H9 (cell line): ENCODE measurements at regions not wholly inside any gene's neighbourhood (a gene's known extent, or its start where the extent isn't known, plus 50 kb on each side); places are given as distances from the start of the nearest gene placed in this dataset.

Experiments used
- DNase-seq: peaks from one replicate; pipeline ENCODE4 v3.0.0-alpha.2; 2017
- H2AFZ ChIP-seq: one replicate; pipeline ENCODE4 v1.6.1; 2013; ENCODE audit warnings: mild to moderate bottlenecking, low read length, control low read depth, moderate library complexity
- H2AK5ac ChIP-seq: 2 replicates; pipeline ENCODE4 v1.6.1; 2013; ENCODE audit warnings: low read length, control low read depth, mixed read lengths; ENCODE audit not compliant: insufficient read length
- H2BK120ac ChIP-seq: one replicate; pipeline ENCODE4 v1.6.1; 2013; ENCODE audit warnings: low read depth, mild to moderate bottlenecking, low read length, control low read depth, inconsistent platforms; ENCODE audit not compliant: poor library complexity, severe bottlenecking
- H2BK12ac ChIP-seq: 2 replicates; pipeline ENCODE4 v1.6.1; 2013; ENCODE audit warnings: low read length, control low read depth, mixed read lengths, low read depth; ENCODE audit not compliant: insufficient read length
- H2BK15ac ChIP-seq: 2 replicates; pipeline ENCODE4 v1.6.1; 2013; ENCODE audit warnings: low read depth, low read length, control low read depth
- H2BK20ac ChIP-seq: one replicate; pipeline ENCODE4 v1.6.1; 2013; ENCODE audit warnings: low read depth, mild to moderate bottlenecking, low read length, control low read depth, inconsistent platforms; ENCODE audit not compliant: poor library complexity, severe bottlenecking
- H2BK5ac ChIP-seq: 2 replicates; pipeline ENCODE4 v1.6.1; 2013; ENCODE audit warnings: low read length, control low read depth, mixed read lengths; ENCODE audit not compliant: insufficient read length
- H3K14ac ChIP-seq: 2 replicates; pipeline ENCODE4 v1.6.1; 2013; ENCODE audit warnings: low read length, control low read depth; ENCODE audit not compliant: insufficient read depth
- H3K18ac ChIP-seq: 2 replicates; pipeline ENCODE4 v1.6.1; 2013; ENCODE audit warnings: low read depth, mild to moderate bottlenecking, mixed read lengths, low read length, control low read depth; ENCODE audit not compliant: insufficient read length
- H3K23ac ChIP-seq: 2 replicates; pipeline ENCODE4 v1.6.1; 2013; ENCODE audit warnings: low read length, control low read depth, mixed read lengths, low read depth; ENCODE audit not compliant: insufficient read length
- H3K23me2 ChIP-seq: 2 replicates; pipeline ENCODE4 v1.6.1; 2013; ENCODE audit warnings: low read depth, mild to moderate bottlenecking, mixed read lengths, low read length, control low read depth; ENCODE audit not compliant: insufficient read length, poor library complexity, severe bottlenecking
- H3K27ac ChIP-seq: 2 replicates; pipeline ENCODE4 v1.5.1; 2013; ENCODE audit warnings: low read length, control low read depth, mixed read lengths, low read depth; ENCODE audit not compliant: insufficient read length
- H3K27me3 ChIP-seq: 2 replicates; pipeline ENCODE4 v1.6.1; 2013; ENCODE audit warnings: low read length, control low read depth, inconsistent platforms; ENCODE audit not compliant: insufficient read depth
- H3K4ac ChIP-seq: 2 replicates; pipeline ENCODE4 v1.6.1; 2013; ENCODE audit warnings: low read depth, mild to moderate bottlenecking, control low read depth, inconsistent platforms, low read length, moderate library complexity
- H3K4me1 ChIP-seq: 2 replicates; pipeline ENCODE4 v1.6.1; 2013; ENCODE audit warnings: low read length, control low read depth, inconsistent platforms; ENCODE audit not compliant: insufficient read depth
- H3K4me2 ChIP-seq: 2 replicates; pipeline ENCODE4 v1.6.1; 2013; ENCODE audit warnings: low read length, control low read depth, mixed read lengths; ENCODE audit not compliant: insufficient read length, insufficient read depth
- H3K56ac ChIP-seq: 2 replicates; pipeline ENCODE4 v1.6.1; 2013; ENCODE audit warnings: low read depth, mild to moderate bottlenecking, mixed read lengths, low read length, control low read depth; ENCODE audit not compliant: insufficient read length
- H3K79me1 ChIP-seq: 2 replicates; pipeline ENCODE4 v1.6.1; 2013; ENCODE audit warnings: low read depth, mild to moderate bottlenecking, moderate library complexity, low read length, control low read depth, inconsistent platforms; ENCODE audit not compliant: insufficient read depth, poor library complexity, severe bottlenecking
- H3K79me2 ChIP-seq: 2 replicates; pipeline ENCODE4 v1.6.1; 2013; ENCODE audit warnings: low read length, control low read depth, inconsistent platforms; ENCODE audit not compliant: insufficient read depth
- H3K9ac ChIP-seq: 2 replicates; pipeline ENCODE4 v1.6.1; 2013; ENCODE audit warnings: low read length, control low read depth, mixed read lengths; ENCODE audit not compliant: insufficient read length; ENCODE audit errors: extremely low read depth
- H3K9me3 ChIP-seq: one replicate; pipeline ENCODE4 v1.6.1; 2013; ENCODE audit warnings: low read depth, low read length, inconsistent platforms; ENCODE audit not compliant: control insufficient read depth
- H3T11ph ChIP-seq: one replicate; pipeline ENCODE4 v1.6.1; 2013; ENCODE audit warnings: mild to moderate bottlenecking, low read length, control low read depth, inconsistent platforms
- H4K20me1 ChIP-seq: one replicate; pipeline ENCODE4 v1.6.1; 2013; ENCODE audit not compliant: control insufficient read depth, insufficient read length, insufficient read depth
- H4K5ac ChIP-seq: 2 replicates; pipeline ENCODE4 v1.6.1; 2013; ENCODE audit warnings: low read depth, mild to moderate bottlenecking, mixed read lengths, low read length, control low read depth; ENCODE audit not compliant: insufficient read length
- H4K8ac ChIP-seq: replicated peaks from 2 replicates; pipeline ENCODE4 v1.6.1; 2013; ENCODE audit warnings: low read length, control low read depth, mixed read lengths, low read depth; ENCODE audit not compliant: insufficient read length
- H4K91ac ChIP-seq: 2 replicates; pipeline ENCODE4 v1.6.1; 2013; ENCODE audit warnings: low read depth, mild to moderate bottlenecking, moderate library complexity, mixed read lengths, low read length, control low read depth; ENCODE audit not compliant: insufficient read length
- H3K27ac Mint-ChIP-seq, 3 experiments: 2 replicates in 2 of 3; 3 replicates in 1 of 3; pipeline ENCODE4 v1.8.0; 2020 to 2021; ENCODE audit warnings: mixed read lengths in 3 of 3, mild to moderate bottlenecking in 1 of 3, moderate library complexity in 1 of 3
- H3K27me3 Mint-ChIP-seq: 2 replicates; pipeline ENCODE4 v1.8.0; 2021; ENCODE audit warnings: low read depth, mild to moderate bottlenecking, moderate library complexity, mixed read lengths
- H3K36me3 Mint-ChIP-seq, 3 experiments: 2 replicates in 2 of 3; 3 replicates in 1 of 3; pipeline ENCODE4 v1.8.0; 2020 to 2021; ENCODE audit warnings: low read depth in 3 of 3, mixed read lengths in 3 of 3; ENCODE audit not compliant: insufficient read depth in 1 of 3
- H3K4me1 Mint-ChIP-seq, 2 experiments: 2 replicates each; pipeline ENCODE4 v1.8.0; 2020; ENCODE audit warnings: mixed read lengths in 2 of 2
- H3K4me3 Mint-ChIP-seq, 2 experiments: 2 replicates in 1 of 2; 3 replicates in 1 of 2; pipeline ENCODE4 v1.8.0; 2020 to 2021; ENCODE audit warnings: mild to moderate bottlenecking in 2 of 2, mixed read lengths in 2 of 2, moderate library complexity in 1 of 2
- H3K9me3 Mint-ChIP-seq, 2 experiments: 2 replicates in 1 of 2; 3 replicates in 1 of 2; pipeline ENCODE4 v1.8.0; 2020; ENCODE audit warnings: mild to moderate bottlenecking in 2 of 2, mixed read lengths in 2 of 2, moderate library complexity in 1 of 2
- CTCF ChIP-seq: fragments of 200-600 bp; sonication (generic); conservative IDR thresholded peaks from 3 replicates; pipeline ENCODE4 v1.8.0; 2021; ENCODE audit warnings: antibody characterized with exemption, mild to moderate bottlenecking
- WGBS: extraction: QIAGEN DNeasy Blood & Tissue Kit; methylation state at CpG from one replicate; pipeline ENCODE4 v1.1.7; 2013; ENCODE audit warnings: missing lambda C conversion rate, low lambda C conversion rate, mixed read lengths; ENCODE audit not compliant: insufficient read length; ENCODE audit errors: extremely low coverage; 5-methylcytosine and 5-hydroxymethylcytosine counted together

- Histone ChIP-seq H3K9me3 (no peaks in the 10 kb centered on the region), H3K23me2 (no peaks in the 10 kb centered on the region), H4K8ac (no peak overlapping the region), H3K4me1 (no peaks in the 10 kb centered on the region), H2BK15ac (no peak overlapping the region), H2BK20ac (no peak overlapping the region), H3K14ac (no peak overlapping the region), H3T11ph (no peak overlapping the region), H2AK5ac (no peak overlapping the region), H2BK12ac (no peak overlapping the region), H3K4ac (no peak overlapping the region), H3K23ac (no peak overlapping the region), H3K18ac (no peak overlapping the region), H3K9ac (no peak overlapping the region), H4K5ac (no peak overlapping the region), H2AFZ (no peak overlapping the region), H3K79me1 (no peaks in the 10 kb centered on the region), H3K27me3 (no peaks in the 10 kb centered on the region), H3K79me2 (no peaks in the 10 kb centered on the region), H3K4me2 (no peak overlapping the region), H2BK120ac (no peak overlapping the region), H3K56ac (no peak overlapping the region), H4K91ac (no peak overlapping the region), H3K27ac (no peak overlapping the region), H4K20me1 (no peaks in the 10 kb centered on the region), H2BK5ac (no peak overlapping the region)
- Mint-ChIP-seq H3K9me3 (no peaks in the 10 kb centered on the region; a peak in 1 of 5 replicates), H3K36me3 (no peaks in the 10 kb centered on the region), H3K27me3 (no peaks in the 10 kb centered on the region), H3K4me3 (no peak overlapping the region), H3K4me1 (peaks cover 7 to 10% of the 10 kb centered on the region in 2 experiments), H3K27ac (peak overlapping the region in 2 of 3 experiments; percentile 9 to 10; a peak in 2 of 7 replicates)
- no peak for DNase-seq
- TF ChIP-seq CTCF: no peak
- no CpG with 5 or more reads among the region's 5 CpGs for WGBS
Observed at GRCh38 chr4:123807187-123807586, 410.6 kb downstream of the SPRY1 start.
